Anterior cingulate cortex (tissue), 58 donors: ENCODE measurements at regions not wholly inside any gene's neighbourhood (a gene's known extent, or its start where the extent isn't known, plus 50 kb on each side); places are given as distances from the start of the nearest gene placed in this dataset.
"Not testable (repeated sequence)": the region's sequence is repeated elsewhere in the genome, so short reads cannot be mapped to it uniquely, and the experiment has no call there.

Experiments
- DNase-seq, 58 donors: peaks; one replicate each; lab custom pipeline; 2025; lab: John Stamatoyannopoulos, UW

- not testable (repeated sequence) for DNase-seq
These were observed 277.2 kb upstream of the PLGLB2 start for GRCh38 chr2:87470381-87471380.

- not testable (repeated sequence) for DNase-seq
These were observed 276.4 kb upstream of the PLGLB2 start for GRCh38 chr2:87471478-87471877.

- DNase-seq, result not testable (repeated sequence)
These were observed 271.5 kb upstream of the PLGLB2 start for GRCh38 chr2:87476223-87476872.

GRCh38 chr2:87476936-87477335 is 271.0 kb upstream of the PLGLB2 start:
- DNase-seq, result not testable (repeated sequence)

GRCh38 chr2:87477669-87478428 is 270.0 kb upstream of the PLGLB2 start:
- DNase-seq, result not testable (repeated sequence)

- DNase-seq, result not testable (repeated sequence)
These were observed 269.0 kb upstream of the PLGLB2 start for GRCh38 chr2:87478911-87479310.

- DNase-seq, result not testable (repeated sequence)
These were observed 264.7 kb upstream of the PLGLB2 start for GRCh38 chr2:87483093-87483680.

- not testable (repeated sequence) for DNase-seq
These were observed 263.5 kb upstream of the PLGLB2 start for GRCh38 chr2:87484363-87484762.

- not testable (repeated sequence) for DNase-seq
These were observed 262.4 kb upstream of the PLGLB2 start for GRCh38 chr2:87485455-87485854.

- DNase-seq, result not testable (repeated sequence)
These were observed 262.0 kb upstream of the PLGLB2 start for GRCh38 chr2:87485884-87486283.

GRCh38 chr2:87486413-87486812 is 261.5 kb upstream of the PLGLB2 start:
- not testable (repeated sequence) for DNase-seq

GRCh38 chr2:87488021-87488420 is 259.9 kb upstream of the PLGLB2 start:
- not testable (repeated sequence) for DNase-seq

- not testable (repeated sequence) for DNase-seq
These were observed 258.9 kb upstream of the PLGLB2 start for GRCh38 chr2:87488991-87489390.

GRCh38 chr2:87494846-87495245 is 253.0 kb upstream of the PLGLB2 start:
- DNase-seq, result not testable (repeated sequence)

GRCh38 chr2:87495455-87495854 is 252.4 kb upstream of the PLGLB2 start:
- DNase-seq, result not testable (repeated sequence)

GRCh38 chr2:87496036-87497006 is 251.6 kb upstream of the PLGLB2 start:
- not testable (repeated sequence) for DNase-seq

GRCh38 chr2:87497135-87497534 is 250.8 kb upstream of the PLGLB2 start:
- DNase-seq, result not testable (repeated sequence)

GRCh38 chr2:87497700-87498099 is 250.2 kb upstream of the PLGLB2 start:
- not testable (repeated sequence) for DNase-seq
